MM.1S (cell line): ENCODE measurements at regions not wholly inside any gene's neighbourhood (a gene's known extent, or its start where the extent isn't known, plus 50 kb on each side); places are given as distances from the start of the nearest gene placed in this dataset.

ENCODE experiments used
- DNase-seq: peaks from one replicate; pipeline ENCODE4 v3.0.0-alpha.2; 2015
- H2AFZ ChIP-seq: fragments of 300-600 bp; sonication (generic); 2 replicates; pipeline ENCODE4 v1.6.0; 2016; ENCODE audit warnings: antibody characterized with exemption, low read length
- H3F3A ChIP-seq: fragments of 300-600 bp; sonication (generic); 2 replicates; pipeline ENCODE4 v1.6.1; 2016; ENCODE audit warnings: mild to moderate bottlenecking, antibody characterized with exemption, low read length, moderate library complexity, mixed read lengths; ENCODE audit not compliant: insufficient read depth
- H3K27ac ChIP-seq: fragments of 300-600 bp; sonication (generic); 2 replicates; pipeline ENCODE4 v1.5.1; 2016; ENCODE audit warnings: mild to moderate bottlenecking, low read length
- H3K27me3 ChIP-seq: fragments of 300-600 bp; sonication (generic); replicated peaks from 2 replicates; pipeline ENCODE4 v1.6.0; 2016; ENCODE audit warnings: low read length; ENCODE audit not compliant: insufficient read depth
- H3K36me3 ChIP-seq: fragments of 300-600 bp; sonication (generic); replicated peaks from 2 replicates; pipeline ENCODE4 v1.6.1; 2016; ENCODE audit warnings: mild to moderate bottlenecking, low read length, mixed read lengths; ENCODE audit not compliant: insufficient read depth
- H3K4me1 ChIP-seq: fragments of 300-600 bp; sonication (generic); 2 replicates; pipeline ENCODE4 v1.6.1; 2016; ENCODE audit warnings: low read length, mixed read lengths
- H3K4me2 ChIP-seq: fragments of 300-600 bp; sonication (generic); 2 replicates; pipeline ENCODE4 v1.6.0; 2016; ENCODE audit warnings: low read depth, low read length
- H3K4me3 ChIP-seq: fragments of 300-600 bp; sonication (generic); 2 replicates; pipeline ENCODE4 v1.5.1; 2016; ENCODE audit warnings: low read length, mixed read lengths
- H3K79me2 ChIP-seq: fragments of 300-600 bp; sonication (generic); 2 replicates; pipeline ENCODE4 v1.6.1; 2016; ENCODE audit warnings: mixed run types, low read length, mixed read lengths
- H3K9ac ChIP-seq: fragments of 300-600 bp; sonication (generic); 2 replicates; pipeline ENCODE4 v1.6.1; 2016; ENCODE audit warnings: low read length, mixed read lengths
- H3K9me2 ChIP-seq: fragments of 300-600 bp; sonication (generic); replicated peaks from 2 replicates; pipeline ENCODE4 v1.6.1; 2016; ENCODE audit warnings: mild to moderate bottlenecking, low read length, mixed read lengths; ENCODE audit not compliant: insufficient read depth
- H3K9me3 ChIP-seq: fragments of 300-600 bp; sonication (generic); replicated peaks from 2 replicates; pipeline ENCODE4 v1.6.1; 2016; ENCODE audit warnings: mild to moderate bottlenecking, low read length, mixed read lengths; ENCODE audit not compliant: insufficient read depth
- H4K20me1 ChIP-seq: fragments of 300-600 bp; sonication (generic); 2 replicates; pipeline ENCODE4 v1.6.1; 2016; ENCODE audit warnings: mild to moderate bottlenecking, low read length, moderate library complexity, mixed read lengths; ENCODE audit not compliant: insufficient read depth
- CTCF ChIP-seq: fragments of 300-600 bp; sonication (generic); IDR thresholded peaks from 2 replicates; pipeline ENCODE4 v1.5.1; 2016; ENCODE audit warnings: antibody characterized with exemption, low read length, mixed read lengths
- EZH2 ChIP-seq: fragments of 300-600 bp; sonication (generic); optimal IDR thresholded peaks from 2 replicates; pipeline ENCODE3; 2017; ENCODE audit warnings: low read depth, mild to moderate bottlenecking, antibody characterized with exemption, low read length, mixed read lengths
- EZH2phosphoT487 ChIP-seq: fragments of 300-600 bp; sonication (generic); IDR thresholded peaks from 2 replicates; pipeline ENCODE4 v1.6.1; 2018; ENCODE audit warnings: antibody characterized with exemption, low read length

- TF ChIP-seq EZH2phosphoT487 (no peak), CTCF (peak; percentile 23), EZH2 (no peak)
- DNase-seq = no peak
- Histone ChIP-seq H3K27ac (no peak overlapping the region), H3F3A (no peaks in the 10 kb centered on the region), H3K9me3 (no peaks in the 10 kb centered on the region), H3K9ac (no peak overlapping the region), H4K20me1 (no peaks in the 10 kb centered on the region), H3K36me3 (no peaks in the 10 kb centered on the region), H3K27me3 (no peaks in the 10 kb centered on the region), H3K4me2 (no peak overlapping the region), H3K79me2 (no peaks in the 10 kb centered on the region), H3K4me3 (no peak overlapping the region), H3K4me1 (no peaks in the 10 kb centered on the region), H3K9me2 (no peaks in the 10 kb centered on the region), H2AFZ (no peak overlapping the region)
Observed at GRCh38 chr2:22904126-22904684, 480.8 kb upstream of the KLHL29 start.

- Histone ChIP-seq H3K27me3 (no peaks in the 10 kb centered on the region), H3F3A (no peaks in the 10 kb centered on the region), H3K9ac (no peak overlapping the region), H3K36me3 (no peaks in the 10 kb centered on the region), H3K4me1 (no peaks in the 10 kb centered on the region), H3K4me2 (no peak overlapping the region), H3K9me2 (no peaks in the 10 kb centered on the region), H3K9me3 (no peaks in the 10 kb centered on the region), H3K4me3 (no peak overlapping the region), H2AFZ (no peak overlapping the region), H4K20me1 (no peaks in the 10 kb centered on the region), H3K79me2 (no peaks in the 10 kb centered on the region), H3K27ac (no peak overlapping the region)
- peak; percentile 4 for DNase-seq
- TF ChIP-seq CTCF = no peak
Observed at GRCh38 chr2:22907330-22907729, 477.6 kb upstream of the KLHL29 start.

GRCh38 chr2:22912398-22912797 is 472.6 kb upstream of the KLHL29 start:
- H2AFZ ChIP-seq = no peak overlapping the region
- no peaks in the 10 kb centered on the region for H3F3A ChIP-seq
- H3K4me3 ChIP-seq = no peak overlapping the region
- no peaks in the 10 kb centered on the region for H3K9me3 ChIP-seq
- no peak overlapping the region for H3K27ac ChIP-seq
- no peak overlapping the region for H3K9ac ChIP-seq
- H3K9me2 ChIP-seq = no peaks in the 10 kb centered on the region
- H3K79me2 ChIP-seq = no peaks in the 10 kb centered on the region
- TF ChIP-seq CTCF (no peak), EZH2 (no peak), EZH2phosphoT487 (no peak)
- H4K20me1 ChIP-seq = no peaks in the 10 kb centered on the region
- H3K4me1 ChIP-seq = peaks cover 12% of the 10 kb centered on the region; the same call in 1 of the 2 replicates
- no peaks in the 10 kb centered on the region for H3K36me3 ChIP-seq
- H3K4me2 ChIP-seq = no peak overlapping the region
- no peak for DNase-seq
- H3K27me3 ChIP-seq = no peaks in the 10 kb centered on the region
